Parathyroid adenoma (tissue), 2 donors: ENCODE measurements at regions not wholly inside any gene's neighbourhood (a gene's known extent, or its start where the extent isn't known, plus 50 kb on each side); places are given as distances from the start of the nearest gene placed in this dataset.

ENCODE experiments used
- H2AFZ ChIP-seq: fragments of 300-600 bp; sonication (generic); one replicate; pipeline ENCODE4 v1.7.0; 2017; ENCODE audit warnings: antibody characterized with exemption, mild to moderate bottlenecking
- H3K27ac ChIP-seq: fragments of 300-600 bp; sonication (generic); one replicate; pipeline ENCODE4 v1.7.0; 2017
- H3K27me3 ChIP-seq: fragments of 300-600 bp; sonication (generic); one replicate; pipeline ENCODE4 v1.7.0; 2017; ENCODE audit warnings: low read length; ENCODE audit not compliant: control insufficient read depth, insufficient read depth
- H3K36me3 ChIP-seq: fragments of 300-600 bp; sonication (generic); one replicate; pipeline ENCODE4 v1.7.0; 2017; ENCODE audit warnings: low read length; ENCODE audit not compliant: control insufficient read depth, insufficient read depth
- H3K4me1 ChIP-seq: fragments of 300-600 bp; sonication (generic); one replicate; pipeline ENCODE4 v1.7.0; 2017; ENCODE audit warnings: control low read depth
- H3K4me2 ChIP-seq: fragments of 300-600 bp; sonication (generic); one replicate; pipeline ENCODE4 v1.7.0; 2017; ENCODE audit warnings: low read length
- H3K4me3 ChIP-seq: fragments of 300-600 bp; sonication (generic); one replicate; pipeline ENCODE4 v1.7.0; 2017; ENCODE audit warnings: low read depth, low read length
- H3K79me2 ChIP-seq: fragments of 300-600 bp; sonication (generic); one replicate; pipeline ENCODE4 v1.7.0; 2017; ENCODE audit warnings: control low read depth
- H3K9ac ChIP-seq: fragments of 300-600 bp; sonication (generic); one replicate; pipeline ENCODE4 v1.7.0; 2017; ENCODE audit warnings: mild to moderate bottlenecking
- H3K9me3 ChIP-seq: fragments of 300-600 bp; sonication (generic); one replicate; pipeline ENCODE4 v1.7.0; 2017; ENCODE audit warnings: low read length; ENCODE audit not compliant: control insufficient read depth
- CTCF ChIP-seq: fragments of 300-600 bp; sonication (generic); IDR thresholded peaks from one replicate; pipeline ENCODE4 v1.7.0; 2017; ENCODE audit warnings: antibody characterized with exemption, mild to moderate bottlenecking
- donor health status: primary hyperparathyroidism.

- Histone ChIP-seq H3K27ac (no peak overlapping the region), H3K9me3 (no peaks in the 10 kb centered on the region), H3K27me3 (no peaks in the 10 kb centered on the region), H2AFZ (no peak overlapping the region), H3K4me2 (no peak overlapping the region), H3K9ac (no peak overlapping the region), H3K79me2 (no peaks in the 10 kb centered on the region), H3K4me3 (no peak overlapping the region), H3K36me3 (no peaks in the 10 kb centered on the region), H3K4me1 (no peaks in the 10 kb centered on the region)
- TF ChIP-seq CTCF = no peak
Observed at GRCh38 chr1:25134801-25135461, 97.4 kb downstream of the SYF2 start.

- Histone ChIP-seq H3K4me1 (no peaks in the 10 kb centered on the region), H3K27ac (no peak overlapping the region), H3K9me3 (no peaks in the 10 kb centered on the region), H3K4me2 (no peak overlapping the region), H3K36me3 (no peaks in the 10 kb centered on the region), H3K27me3 (no peaks in the 10 kb centered on the region), H3K79me2 (no peaks in the 10 kb centered on the region), H2AFZ (no peak overlapping the region), H3K4me3 (no peak overlapping the region), H3K9ac (no peak overlapping the region)
- no peak for TF ChIP-seq CTCF
Observed at GRCh38 chr1:25134307-25134706, 98.0 kb downstream of the SYF2 start.

- Histone ChIP-seq H3K27me3 (no peaks in the 10 kb centered on the region), H3K36me3 (no peaks in the 10 kb centered on the region), H3K4me2 (no peak overlapping the region), H2AFZ (no peak overlapping the region), H3K4me3 (no peak overlapping the region), H3K27ac (no peak overlapping the region), H3K79me2 (no peaks in the 10 kb centered on the region), H3K9me3 (no peaks in the 10 kb centered on the region), H3K9ac (no peak overlapping the region), H3K4me1 (no peaks in the 10 kb centered on the region)
- no peak for TF ChIP-seq CTCF
Observed at GRCh38 chr1:25131794-25132193, 100.5 kb downstream of the SYF2 start.

GRCh38 chr1:25130895-25131294, 101.4 kb downstream of the SYF2 start:
- Histone ChIP-seq H2AFZ (no peak overlapping the region), H3K4me1 (no peaks in the 10 kb centered on the region), H3K9ac (no peak overlapping the region), H3K4me3 (no peak overlapping the region), H3K27ac (no peak overlapping the region), H3K9me3 (no peaks in the 10 kb centered on the region), H3K4me2 (no peak overlapping the region), H3K27me3 (no peaks in the 10 kb centered on the region), H3K36me3 (no peaks in the 10 kb centered on the region), H3K79me2 (no peaks in the 10 kb centered on the region)
- no peak for TF ChIP-seq CTCF

- no peaks in the 10 kb centered on the region for H3K79me2 ChIP-seq
- H3K9ac ChIP-seq = no peak overlapping the region
- no peak overlapping the region for H3K4me3 ChIP-seq
- no peak overlapping the region for H3K4me2 ChIP-seq
- H3K9me3 ChIP-seq = no peaks in the 10 kb centered on the region
- H3K4me1 ChIP-seq = no peaks in the 10 kb centered on the region
- no peak for TF ChIP-seq CTCF
- H3K36me3 ChIP-seq = no peaks in the 10 kb centered on the region
- no peak overlapping the region for H2AFZ ChIP-seq
- H3K27ac ChIP-seq = no peak overlapping the region
- H3K27me3 ChIP-seq = no peaks in the 10 kb centered on the region
Observed at GRCh38 chr1:25129380-25129779, 102.9 kb downstream of the SYF2 start.
